PC-3 (cell line): ENCODE measurements at regions not wholly inside any gene's neighbourhood (a gene's known extent, or its start where the extent isn't known, plus 50 kb on each side); places are given as distances from the start of the nearest gene placed in this dataset.

Source experiments
- ATAC-seq: fragments of 200-7000 bp; cut with Tn5 transposase; 2 replicates; pipeline ENCODE4 v1.9.1; 2020; ENCODE audit warnings: mild to moderate bottlenecking, moderate library complexity
- BruUV-seq: library from RNA; stranded (reverse); fragments of 400-500 nt; replicated peaks from 2 replicates; lab custom pipeline; 2021; lab: Mats Ljungman, UMichigan
- CTCF ChIA-PET: fragments of 300-600 bp; sonication (Branson Sonifier 250); formaldehyde crosslinking; loops from one replicate; lab custom pipeline; 2022; ENCODE audit warnings: antibody characterized with exemption; lab: Charles Lee
- POLR2A ChIA-PET: fragments of 300-600 bp; sonication (Branson Sonifier 250); formaldehyde crosslinking; loops from one replicate; lab custom pipeline; 2022; ENCODE audit warnings: antibody characterized with exemption; ENCODE audit not compliant: unreplicated experiment; lab: Charles Lee
- DNase-seq: peaks from one replicate; pipeline ENCODE4 v3.0.0-alpha.2; 2015
- H2AFZ ChIP-seq: fragments of 300-600 bp; sonication (generic); 2 replicates; pipeline ENCODE4 v1.6.0; 2016; ENCODE audit warnings: antibody characterized with exemption, low read length
- H3F3A ChIP-seq: fragments of 300-600 bp; sonication (generic); one replicate; pipeline ENCODE4 v1.6.0; 2017; ENCODE audit warnings: antibody characterized with exemption, low read length, control low read depth, mild to moderate bottlenecking; ENCODE audit not compliant: unreplicated experiment
- H3K27ac ChIP-seq: fragments of 300-600 bp; sonication (generic); 2 replicates; pipeline ENCODE4 v1.5.1; 2016; ENCODE audit warnings: mild to moderate bottlenecking, low read length
- H3K27me3 ChIP-seq: fragments of 300-600 bp; sonication (generic); 2 replicates; pipeline ENCODE4 v1.6.1; 2016; ENCODE audit warnings: low read length, mixed read lengths
- H3K36me3 ChIP-seq: fragments of 300-600 bp; sonication (generic); 2 replicates; pipeline ENCODE4 v1.6.1; 2016; ENCODE audit warnings: low read depth, mixed run types, low read length, mixed read lengths
- H3K4me1 ChIP-seq: fragments of 300-600 bp; sonication (generic); 2 replicates; pipeline ENCODE4 v1.5.1; 2016; ENCODE audit warnings: low read length; ENCODE audit not compliant: insufficient read depth
- H3K4me2 ChIP-seq: fragments of 300-600 bp; sonication (generic); 2 replicates; pipeline ENCODE4 v1.6.0; 2016; ENCODE audit warnings: low read length
- H3K4me3 ChIP-seq: fragments of 300-600 bp; sonication (generic); 2 replicates; pipeline ENCODE4 v1.5.1; 2016; ENCODE audit warnings: mild to moderate bottlenecking, low read length, mixed read lengths
- H3K79me2 ChIP-seq: fragments of 300-600 bp; sonication (generic); 2 replicates; pipeline ENCODE4 v1.6.1; 2017; ENCODE audit warnings: low read length, mixed read lengths
- H3K9ac ChIP-seq: fragments of 300-600 bp; sonication (generic); 2 replicates; pipeline ENCODE4 v1.6.0; 2016; ENCODE audit warnings: mild to moderate bottlenecking, low read length
- H3K9me2 ChIP-seq: fragments of 300-600 bp; sonication (generic); replicated peaks from 2 replicates; pipeline ENCODE4 v1.6.1; 2016; ENCODE audit warnings: mixed run types, low read length, mixed read lengths
- H3K9me3 ChIP-seq: fragments of 300-600 bp; sonication (generic); 2 replicates; pipeline ENCODE4 v1.6.1; 2016; ENCODE audit warnings: low read length, mixed read lengths
- H4K20me1 ChIP-seq: fragments of 300-600 bp; sonication (generic); 2 replicates; pipeline ENCODE4 v1.6.1; 2016; ENCODE audit warnings: low read length, mixed read lengths
- CTCF ChIP-seq: fragments of 300-600 bp; sonication (generic); conservative IDR thresholded peaks from 2 replicates; pipeline ENCODE4 v1.5.1; 2017; ENCODE audit warnings: antibody characterized with exemption, low read depth, mild to moderate bottlenecking, low read length
- EZH2 ChIP-seq: fragments of 300-600 bp; sonication (generic); IDR thresholded peaks from one replicate; pipeline ENCODE4 v1.6.1; 2017; ENCODE audit warnings: antibody characterized with exemption, mild to moderate bottlenecking, low read length; ENCODE audit not compliant: unreplicated experiment
- EZH2phosphoT487 ChIP-seq: fragments of 300-600 bp; sonication (generic); IDR thresholded peaks from 2 replicates; pipeline ENCODE4 v1.6.1; 2018; ENCODE audit warnings: mild to moderate bottlenecking, antibody characterized with exemption, low read length, borderline replicate concordance
- intact Hi-C: fragments of 100-400 bp; cut with micrococcal nuclease; formaldehyde crosslinking; loops from 2 replicates; pipeline ENCODE4 v1.9.0; 2023

GRCh38 chr3:18864933-18865731, 283.2 kb upstream of the KCNH8 start:
- Histone ChIP-seq H3K9ac (no peak overlapping the region), H3K36me3 (no peaks in the 10 kb centered on the region), H3K4me3 (no peak overlapping the region), H4K20me1 (no peaks in the 10 kb centered on the region), H3K27me3 (no peaks in the 10 kb centered on the region), H3K27ac (no peak overlapping the region), H2AFZ (no peak overlapping the region), H3K4me2 (no peak overlapping the region), H3K9me2 (no peaks in the 10 kb centered on the region), H3K79me2 (no peaks in the 10 kb centered on the region), H3K9me3 (no peaks in the 10 kb centered on the region), H3K4me1 (peaks cover 6% of the 10 kb centered on the region), H3F3A (no peaks in the 10 kb centered on the region)
- intact Hi-C loops, result no loop called here
- ATAC-seq (no peak), DNase-seq (no peak)
- POLR2A ChIA-PET, result interaction anchor here (0.5 kb wide), 1 partner anchor 14 kb away, joined by 3 read pairs; no protein-coding TSS in a partner anchor
- CTCF ChIA-PET, result no interaction called here
- no TSS peak for BruUV-seq
- TF ChIP-seq EZH2phosphoT487 (no peak), EZH2 (no peak), CTCF (no peak)

- no peak for DNase-seq
- no peaks in the 10 kb centered on the region for H3K36me3 ChIP-seq
- H3K9me3 ChIP-seq, result 0 out of 2 replicates have a peak, but pooled peaks cover 4% of the 10 kb centered on the region
- H3K9me2 ChIP-seq, result no peaks in the 10 kb centered on the region
- ChIA-PET CTCF (no interaction called here), POLR2A (no interaction called here)
- no peaks in the 10 kb centered on the region for H4K20me1 ChIP-seq
- no peaks in the 10 kb centered on the region for H3K79me2 ChIP-seq
- TF ChIP-seq CTCF (no peak), EZH2 (no peak), EZH2phosphoT487 (no peak)
- no peak overlapping the region for H3K4me3 ChIP-seq
- intact Hi-C loops, result no loop called here
- no peak overlapping the region for H3K27ac ChIP-seq
- ATAC-seq, result no peak
- no peaks in the 10 kb centered on the region for H3F3A ChIP-seq
- H3K27me3 ChIP-seq, result peaks cover 4% of the 10 kb centered on the region; the same call in 1 of the 2 replicates
- no peak overlapping the region for H3K4me2 ChIP-seq
- no TSS peak for BruUV-seq
- no peak overlapping the region for H3K9ac ChIP-seq
- H2AFZ ChIP-seq, result no peak overlapping the region
- H3K4me1 ChIP-seq, result no peaks in the 10 kb centered on the region
These were observed 286.2 kb upstream of the KCNH8 start for GRCh38 chr3:18862077-18862476.

- no TSS peak for BruUV-seq
- Histone ChIP-seq H3K27ac (no peak overlapping the region), H3K4me3 (no peak overlapping the region), H3K79me2 (no peaks in the 10 kb centered on the region), H3K9ac (no peak overlapping the region), H3F3A (no peaks in the 10 kb centered on the region), H2AFZ (no peak overlapping the region), H3K27me3 (peaks cover 4% of the 10 kb centered on the region; the same call in 1 of the 2 replicates), H3K36me3 (no peaks in the 10 kb centered on the region), H3K4me1 (no peaks in the 10 kb centered on the region), H3K9me2 (no peaks in the 10 kb centered on the region), H4K20me1 (no peaks in the 10 kb centered on the region), H3K4me2 (no peak overlapping the region), H3K9me3 (0 out of 2 replicates have a peak, but pooled peaks cover 4% of the 10 kb centered on the region)
- CTCF ChIA-PET, result no interaction called here
- DNase-seq (no peak), ATAC-seq (no peak)
- intact Hi-C loops, result no loop called here
- POLR2A ChIA-PET, result no interaction called here
- TF ChIP-seq EZH2phosphoT487 (no peak), CTCF (no peak), EZH2 (no peak)
These were observed 287.2 kb upstream of the KCNH8 start for GRCh38 chr3:18861137-18861536.
